ENCODE measurements at regions not wholly inside any gene's neighbourhood (a gene's known extent, or its start where the extent isn't known, plus 50 kb on each side); places are given as distances from the start of the nearest gene placed in this dataset.
A peak's percentile ranks its signal among the peaks of the same experiment; 100 is the strongest.

DNA sequence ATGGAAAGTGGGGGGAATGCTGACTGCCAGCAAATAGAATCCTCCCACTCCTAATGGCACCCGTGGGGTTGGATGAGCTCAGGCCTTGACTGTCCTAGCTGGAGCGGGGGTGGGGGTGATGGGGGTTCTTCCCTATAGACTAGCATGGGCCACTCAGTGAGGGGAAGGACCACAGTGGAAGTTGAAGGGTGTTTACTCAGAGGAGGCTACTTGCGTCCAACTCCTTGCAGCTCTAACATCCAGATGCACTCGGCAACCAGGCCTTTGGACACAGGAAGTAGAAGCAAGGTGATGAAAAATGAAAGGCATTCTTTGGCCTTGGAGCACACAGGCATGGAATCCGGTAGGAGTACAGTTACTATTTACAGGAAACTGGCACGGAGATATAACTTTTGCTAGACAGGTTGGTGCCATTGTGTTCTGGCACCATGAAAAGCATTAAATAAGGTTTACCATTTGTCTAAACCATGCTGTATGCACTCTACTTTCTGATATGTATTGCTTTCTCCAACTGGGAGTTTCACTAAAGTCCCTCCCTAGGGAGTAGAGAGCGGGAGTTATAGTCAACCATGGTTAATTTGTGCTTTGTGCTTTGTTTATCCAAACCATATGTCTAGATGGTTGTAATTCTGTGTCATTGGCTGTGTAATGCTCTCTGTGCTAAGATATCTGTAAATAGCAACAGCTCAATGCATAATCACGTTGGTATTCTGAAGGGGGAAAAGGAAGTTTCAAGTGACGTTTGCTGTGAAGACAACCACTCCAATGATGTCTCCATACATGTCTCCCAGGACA, 125.3 kb downstream of the TSHZ3 start:
- Histone ChIP-seq H3K27ac (replicated peaks) (no peak overlapping the region), H3K4me3 (replicated peaks; ENCODE audit: insufficient read depth, low read length) (no peak overlapping the region), H3K27me3 (ENCODE audit: insufficient read depth, poor library complexity, severe bottlenecking) (no peaks in the 10 kb centered on the region)
- TF ChIP-seq CTCF (IDR thresholded peaks at IDR 0.05; ENCODE audit: insufficient read depth, low read length) (no peak), GABPA (IDR thresholded peaks at IDR 0.05; ENCODE audit: low read depth) (no peak), POLR2AphosphoS5 (IDR thresholded peaks at IDR 0.05; ENCODE audit: low read depth) (no peak), SPI1 (IDR thresholded peaks at IDR 0.05; ENCODE audit: borderline replicate concordance, low read depth) (no peak)
- TF ChIP-seq, protein P1, sequence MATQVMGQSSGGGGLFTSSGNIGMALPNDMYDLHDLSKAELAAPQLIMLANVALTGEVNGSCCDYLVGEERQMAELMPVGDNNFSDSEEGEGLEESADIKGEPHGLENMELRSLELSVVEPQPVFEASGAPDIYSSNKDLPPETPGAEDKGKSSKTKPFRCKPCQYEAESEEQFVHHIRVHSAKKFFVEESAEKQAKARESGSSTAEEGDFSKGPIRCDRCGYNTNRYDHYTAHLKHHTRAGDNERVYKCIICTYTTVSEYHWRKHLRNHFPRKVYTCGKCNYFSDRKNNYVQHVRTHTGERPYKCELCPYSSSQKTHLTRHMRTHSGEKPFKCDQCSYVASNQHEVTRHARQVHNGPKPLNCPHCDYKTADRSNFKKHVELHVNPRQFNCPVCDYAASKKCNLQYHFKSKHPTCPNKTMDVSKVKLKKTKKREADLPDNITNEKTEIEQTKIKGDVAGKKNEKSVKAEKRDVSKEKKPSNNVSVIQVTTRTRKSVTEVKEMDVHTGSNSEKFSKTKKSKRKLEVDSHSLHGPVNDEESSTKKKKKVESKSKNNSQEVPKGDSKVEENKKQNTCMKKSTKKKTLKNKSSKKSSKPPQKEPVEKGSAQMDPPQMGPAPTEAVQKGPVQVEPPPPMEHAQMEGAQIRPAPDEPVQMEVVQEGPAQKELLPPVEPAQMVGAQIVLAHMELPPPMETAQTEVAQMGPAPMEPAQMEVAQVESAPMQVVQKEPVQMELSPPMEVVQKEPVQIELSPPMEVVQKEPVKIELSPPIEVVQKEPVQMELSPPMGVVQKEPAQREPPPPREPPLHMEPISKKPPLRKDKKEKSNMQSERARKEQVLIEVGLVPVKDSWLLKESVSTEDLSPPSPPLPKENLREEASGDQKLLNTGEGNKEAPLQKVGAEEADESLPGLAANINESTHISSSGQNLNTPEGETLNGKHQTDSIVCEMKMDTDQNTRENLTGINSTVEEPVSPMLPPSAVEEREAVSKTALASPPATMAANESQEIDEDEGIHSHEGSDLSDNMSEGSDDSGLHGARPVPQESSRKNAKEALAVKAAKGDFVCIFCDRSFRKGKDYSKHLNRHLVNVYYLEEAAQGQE (IDR thresholded peaks at IDR 0.05; ENCODE audit: insufficient replicate concordance, low read depth) = no peak
- DNase-seq (ENCODE audit: low read depth in 1 of 2, low spot score in 1 of 2) = no peak

DNA sequence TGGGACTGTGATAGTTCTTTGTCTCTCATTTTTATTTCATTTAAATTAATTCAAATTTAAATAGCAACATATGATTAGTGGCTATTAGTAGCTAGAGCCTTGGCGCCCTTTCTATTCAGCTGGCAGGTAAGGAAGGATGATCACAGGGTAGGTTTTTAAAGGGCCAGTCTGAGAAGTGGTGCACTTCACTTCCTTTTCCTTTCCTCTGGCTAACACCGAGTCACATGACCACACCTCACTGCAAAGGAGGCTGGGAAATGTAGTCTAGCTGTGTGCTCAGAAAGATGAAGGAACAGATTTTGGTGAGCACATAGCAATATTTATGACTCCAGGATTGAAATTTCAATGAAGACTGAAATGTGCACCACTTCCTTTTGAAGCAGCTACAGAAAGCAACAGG, 128.7 kb downstream of the TSHZ3 start:
- TF ChIP-seq POLR2AphosphoS5 (IDR thresholded peaks at IDR 0.05; ENCODE audit: low read depth) (no peak), GABPA (IDR thresholded peaks at IDR 0.05; ENCODE audit: low read depth) (peak; percentile 32; the same call in 1 of the 2 replicates), CTCF (IDR thresholded peaks at IDR 0.05; ENCODE audit: insufficient read depth, low read length) (no peak), SPI1 (IDR thresholded peaks at IDR 0.05; ENCODE audit: borderline replicate concordance, low read depth) (peak; percentile 57; the same call in 1 of the 2 replicates)
- Histone ChIP-seq H3K4me3 (replicated peaks; ENCODE audit: insufficient read depth, low read length) (no peak overlapping the region), H3K27ac (replicated peaks) (no peak overlapping the region), H3K27me3 (ENCODE audit: insufficient read depth, poor library complexity, severe bottlenecking) (no peaks in the 10 kb centered on the region)
- DNase-seq (ENCODE audit: low read depth in 1 of 2, low spot score in 1 of 2) = peak; percentile 47 to 71

DNA sequence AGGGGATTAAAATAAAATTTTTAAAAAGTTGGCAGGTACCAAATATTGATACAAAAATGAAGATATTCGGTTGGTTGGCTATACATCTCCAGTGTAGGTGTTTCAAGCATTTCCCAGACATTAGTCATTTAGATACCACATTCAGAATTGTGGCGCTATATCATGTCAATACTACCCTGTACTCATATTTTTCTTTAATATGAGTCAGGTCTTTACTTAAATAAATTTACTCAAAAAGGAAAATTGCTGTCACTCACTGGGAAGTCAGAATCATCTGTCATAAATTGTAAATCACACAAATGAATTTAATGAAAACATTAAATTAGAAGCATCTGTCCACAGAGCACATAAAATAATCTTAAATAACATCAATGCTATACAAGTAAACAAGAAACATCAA, 134.2 kb downstream of the TSHZ3 start:
- H3K27ac ChIP-seq (replicated peaks) = no peak overlapping the region
- DNase-seq (ENCODE audit: low read depth in 1 of 2, low spot score in 1 of 2) = no peak
- TF ChIP-seq POLR2AphosphoS5 (IDR thresholded peaks at IDR 0.05; ENCODE audit: low read depth) = no peak
- TF ChIP-seq, protein P1 (IDR thresholded peaks at IDR 0.05; ENCODE audit: insufficient replicate concordance, low read depth) = no peak
- no peak for TF ChIP-seq SPI1 (IDR thresholded peaks at IDR 0.05; ENCODE audit: borderline replicate concordance, low read depth)

GRCh38 chr19:31214086-31214485, 135.2 kb downstream of the TSHZ3 start:
- H3K4me3 ChIP-seq (replicated peaks; ENCODE audit: insufficient read depth, low read length) = no peak overlapping the region
- no peak overlapping the region for H3K27ac ChIP-seq (replicated peaks)
- DNase-seq (ENCODE audit: low read depth in 1 of 2, low spot score in 1 of 2) = peak; percentile 90 to 94
- peak; percentile 86 for TF ChIP-seq POLR2AphosphoS5 (IDR thresholded peaks at IDR 0.05; ENCODE audit: low read depth)
- TF ChIP-seq, protein P1 (IDR thresholded peaks at IDR 0.05; ENCODE audit: insufficient replicate concordance, low read depth) = no peak
- no peak for TF ChIP-seq CTCF (IDR thresholded peaks at IDR 0.05; ENCODE audit: insufficient read depth, low read length)
- peak; percentile 55 for TF ChIP-seq GABPA (IDR thresholded peaks at IDR 0.05; ENCODE audit: low read depth)
- peak; percentile 29; the same call in 1 of the 2 replicates for TF ChIP-seq SPI1 (IDR thresholded peaks at IDR 0.05; ENCODE audit: borderline replicate concordance, low read depth)
- H3K27me3 ChIP-seq (ENCODE audit: insufficient read depth, poor library complexity, severe bottlenecking) = no peaks in the 10 kb centered on the region

More for the DNA sequence above, 134.2 kb downstream of the TSHZ3 start:
- H3K27me3 ChIP-seq (ENCODE audit: insufficient read depth, poor library complexity, severe bottlenecking) = no peaks in the 10 kb centered on the region
- no peak overlapping the region for H3K4me3 ChIP-seq (replicated peaks; ENCODE audit: insufficient read depth, low read length)
